PC-3 (cell line): ENCODE measurements at regions not wholly inside any gene's neighbourhood (a gene's known extent, or its start where the extent isn't known, plus 50 kb on each side); places are given as distances from the start of the nearest gene placed in this dataset.

ENCODE experiments used
- EZH2 ChIP-seq: fragments of 300-600 bp; sonication (generic); IDR thresholded peaks from one replicate; pipeline ENCODE4 v1.6.1; 2017; ENCODE audit warnings: antibody characterized with exemption, mild to moderate bottlenecking, low read length; ENCODE audit not compliant: unreplicated experiment
- TF ChIP-seq, protein P1 (sequence below): fragments of 300-600 bp; sonication (generic); conservative IDR thresholded peaks from 2 replicates; pipeline ENCODE4 v1.5.1; 2017; ENCODE audit warnings: antibody characterized with exemption, low read depth, mild to moderate bottlenecking, low read length

DNA sequence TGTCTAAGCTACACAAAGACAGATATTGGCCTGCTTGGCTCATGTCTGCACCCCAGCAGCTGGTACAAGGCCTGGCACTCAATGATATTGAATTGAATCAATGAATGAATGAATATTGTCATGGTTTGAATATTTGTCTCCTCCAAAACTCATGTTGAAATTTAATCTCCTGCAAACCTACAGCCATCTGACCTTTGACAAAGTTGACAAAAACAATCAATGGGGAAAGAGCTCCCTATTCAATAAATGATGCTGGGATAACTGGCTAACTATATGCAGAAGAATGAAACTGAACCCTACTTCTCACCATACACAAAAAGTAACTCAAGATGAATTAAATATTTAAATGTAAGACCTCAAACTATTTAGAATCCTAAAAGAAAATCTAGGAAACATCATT, 144.7 kb downstream of the CYP26A1 start:
- TF ChIP-seq, protein P1, sequence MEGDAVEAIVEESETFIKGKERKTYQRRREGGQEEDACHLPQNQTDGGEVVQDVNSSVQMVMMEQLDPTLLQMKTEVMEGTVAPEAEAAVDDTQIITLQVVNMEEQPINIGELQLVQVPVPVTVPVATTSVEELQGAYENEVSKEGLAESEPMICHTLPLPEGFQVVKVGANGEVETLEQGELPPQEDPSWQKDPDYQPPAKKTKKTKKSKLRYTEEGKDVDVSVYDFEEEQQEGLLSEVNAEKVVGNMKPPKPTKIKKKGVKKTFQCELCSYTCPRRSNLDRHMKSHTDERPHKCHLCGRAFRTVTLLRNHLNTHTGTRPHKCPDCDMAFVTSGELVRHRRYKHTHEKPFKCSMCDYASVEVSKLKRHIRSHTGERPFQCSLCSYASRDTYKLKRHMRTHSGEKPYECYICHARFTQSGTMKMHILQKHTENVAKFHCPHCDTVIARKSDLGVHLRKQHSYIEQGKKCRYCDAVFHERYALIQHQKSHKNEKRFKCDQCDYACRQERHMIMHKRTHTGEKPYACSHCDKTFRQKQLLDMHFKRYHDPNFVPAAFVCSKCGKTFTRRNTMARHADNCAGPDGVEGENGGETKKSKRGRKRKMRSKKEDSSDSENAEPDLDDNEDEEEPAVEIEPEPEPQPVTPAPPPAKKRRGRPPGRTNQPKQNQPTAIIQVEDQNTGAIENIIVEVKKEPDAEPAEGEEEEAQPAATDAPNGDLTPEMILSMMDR = no peak
- no peak for TF ChIP-seq EZH2
